KMS-11 (cell line): ENCODE measurements at regions not wholly inside any gene's neighbourhood (a gene's known extent, or its start where the extent isn't known, plus 50 kb on each side); places are given as distances from the start of the nearest gene placed in this dataset.

Experiments
- H2AFZ ChIP-seq: fragments of 200-600 bp; sonication (generic); 2 replicates; pipeline ENCODE4 v1.6.1; 2016; ENCODE audit warnings: antibody characterized with exemption, mixed run types, low read depth
- H3K27ac ChIP-seq: fragments of 200-600 bp; sonication (generic); 2 replicates; pipeline ENCODE4 v1.6.1; 2016; ENCODE audit warnings: mild to moderate bottlenecking, mixed run types
- H3K27me3 ChIP-seq: fragments of 200-600 bp; sonication (generic); 2 replicates; pipeline ENCODE4 v1.6.1; 2017; ENCODE audit warnings: mild to moderate bottlenecking, low read depth, mixed run types, moderate library complexity; ENCODE audit not compliant: insufficient read depth
- H3K36me3 ChIP-seq: fragments of 200-600 bp; sonication (generic); 2 replicates; pipeline ENCODE4 v1.6.1; 2017; ENCODE audit warnings: mild to moderate bottlenecking, mixed run types; ENCODE audit not compliant: insufficient read depth
- H3K4me1 ChIP-seq: fragments of 200-600 bp; sonication (generic); 2 replicates; pipeline ENCODE4 v1.6.1; 2016; ENCODE audit warnings: mild to moderate bottlenecking, low read depth, mixed run types; ENCODE audit not compliant: poor library complexity, severe bottlenecking
- H3K4me2 ChIP-seq: fragments of 200-600 bp; sonication (generic); 2 replicates; pipeline ENCODE4 v1.7.0; 2016; ENCODE audit warnings: mild to moderate bottlenecking, mixed run types
- H3K4me3 ChIP-seq: fragments of 200-600 bp; sonication (generic); IDR thresholded peaks from 2 replicates; pipeline ENCODE4 v1.6.1; 2017; ENCODE audit warnings: low read depth, low read length, mixed read lengths; ENCODE audit not compliant: insufficient read depth
- H3K79me2 ChIP-seq: fragments of 200-600 bp; sonication (generic); 2 replicates; pipeline ENCODE4 v1.6.1; 2016; ENCODE audit warnings: low read depth, mixed run types; ENCODE audit not compliant: insufficient read depth
- H3K9ac ChIP-seq: fragments of 200-600 bp; sonication (generic); 2 replicates; pipeline ENCODE4 v1.6.1; 2016; ENCODE audit warnings: mild to moderate bottlenecking, mixed run types
- H4K20me1 ChIP-seq: fragments of 200-600 bp; sonication (generic); 2 replicates; pipeline ENCODE4 v1.6.1; 2016; ENCODE audit warnings: mild to moderate bottlenecking, mixed run types; ENCODE audit not compliant: insufficient read depth
- TF ChIP-seq, protein P1 (sequence below): fragments of 200-600 bp; sonication (generic); conservative IDR thresholded peaks from 2 replicates; pipeline ENCODE4 v1.6.1; 2017; ENCODE audit warnings: low read depth, mild to moderate bottlenecking, antibody characterized with exemption, low read length, moderate library complexity, mixed read lengths

DNA sequence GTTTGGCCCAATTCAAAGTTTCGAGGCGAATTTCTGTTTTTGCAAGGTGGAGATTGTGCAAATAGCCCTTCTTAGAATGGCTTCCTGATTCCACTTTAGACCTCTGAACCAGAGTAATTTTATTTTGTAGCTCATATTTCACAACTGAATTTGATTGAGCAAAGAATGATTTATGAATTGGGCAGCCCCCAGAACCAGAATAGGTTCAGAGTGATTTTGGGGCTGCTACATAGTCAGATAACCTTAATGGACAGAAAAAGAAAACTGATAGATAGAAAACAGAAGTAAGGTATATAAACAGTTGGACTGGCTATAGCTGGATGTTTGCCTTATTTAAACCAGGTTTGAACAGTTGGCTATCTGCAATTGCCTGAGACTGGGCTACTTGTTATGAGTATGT lies 156.6 kb downstream of the YIPF5 start:
- Histone ChIP-seq H3K9ac (no peak overlapping the region), H3K4me2 (no peak overlapping the region), H3K4me1 (no peaks in the 10 kb centered on the region), H3K27ac (no peak overlapping the region), H3K4me3 (no peak overlapping the region), H4K20me1 (no peaks in the 10 kb centered on the region), H3K27me3 (no peaks in the 10 kb centered on the region), H2AFZ (no peak overlapping the region), H3K79me2 (no peaks in the 10 kb centered on the region), H3K36me3 (no peaks in the 10 kb centered on the region)
- TF ChIP-seq, protein P1, sequence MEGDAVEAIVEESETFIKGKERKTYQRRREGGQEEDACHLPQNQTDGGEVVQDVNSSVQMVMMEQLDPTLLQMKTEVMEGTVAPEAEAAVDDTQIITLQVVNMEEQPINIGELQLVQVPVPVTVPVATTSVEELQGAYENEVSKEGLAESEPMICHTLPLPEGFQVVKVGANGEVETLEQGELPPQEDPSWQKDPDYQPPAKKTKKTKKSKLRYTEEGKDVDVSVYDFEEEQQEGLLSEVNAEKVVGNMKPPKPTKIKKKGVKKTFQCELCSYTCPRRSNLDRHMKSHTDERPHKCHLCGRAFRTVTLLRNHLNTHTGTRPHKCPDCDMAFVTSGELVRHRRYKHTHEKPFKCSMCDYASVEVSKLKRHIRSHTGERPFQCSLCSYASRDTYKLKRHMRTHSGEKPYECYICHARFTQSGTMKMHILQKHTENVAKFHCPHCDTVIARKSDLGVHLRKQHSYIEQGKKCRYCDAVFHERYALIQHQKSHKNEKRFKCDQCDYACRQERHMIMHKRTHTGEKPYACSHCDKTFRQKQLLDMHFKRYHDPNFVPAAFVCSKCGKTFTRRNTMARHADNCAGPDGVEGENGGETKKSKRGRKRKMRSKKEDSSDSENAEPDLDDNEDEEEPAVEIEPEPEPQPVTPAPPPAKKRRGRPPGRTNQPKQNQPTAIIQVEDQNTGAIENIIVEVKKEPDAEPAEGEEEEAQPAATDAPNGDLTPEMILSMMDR, result no peak

DNA sequence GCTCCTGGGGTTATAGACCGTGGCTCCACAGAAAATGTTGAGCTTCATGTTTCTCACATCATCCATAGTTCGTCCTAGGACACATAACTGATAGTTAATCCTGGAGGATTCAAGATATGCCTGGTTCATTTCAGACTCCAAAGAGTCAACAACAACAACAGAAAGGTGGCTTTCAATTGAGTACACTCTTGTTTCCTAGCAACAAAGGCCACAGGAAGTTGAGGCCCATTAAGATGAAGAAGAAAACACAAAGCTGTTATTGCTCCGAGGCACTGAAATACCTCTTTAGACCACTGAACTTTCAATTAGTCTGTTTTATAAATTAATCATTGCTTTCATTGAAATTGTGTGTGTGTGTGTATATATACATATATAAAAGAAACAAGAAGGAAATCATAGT lies 154.5 kb downstream of the YIPF5 start:
- Histone ChIP-seq H3K27ac (no peak overlapping the region), H3K27me3 (no peaks in the 10 kb centered on the region), H3K79me2 (no peaks in the 10 kb centered on the region), H3K4me1 (no peaks in the 10 kb centered on the region), H3K36me3 (no peaks in the 10 kb centered on the region), H4K20me1 (no peaks in the 10 kb centered on the region), H3K4me2 (no peak overlapping the region), H2AFZ (no peak overlapping the region), H3K9ac (no peak overlapping the region), H3K4me3 (no peak overlapping the region)
- TF ChIP-seq, protein P1, result no peak

DNA sequence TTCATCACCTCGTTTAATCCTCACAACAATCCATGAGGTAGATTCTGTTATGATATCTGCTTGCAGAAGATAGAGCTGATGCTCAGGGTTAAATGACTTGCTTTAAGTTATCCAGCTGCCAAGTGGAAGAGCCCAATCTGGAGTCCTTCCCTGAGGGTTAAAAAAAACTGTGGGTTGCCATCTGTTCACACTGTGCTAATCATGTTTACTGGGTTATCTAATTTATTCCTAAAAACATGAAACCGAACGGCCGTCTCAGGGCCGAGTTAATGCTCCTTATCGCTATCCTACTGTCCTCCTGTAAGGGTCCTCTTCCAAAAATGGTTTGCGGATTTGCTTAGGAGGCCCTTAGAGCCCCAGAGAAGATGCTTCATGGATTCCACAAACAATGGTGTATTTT lies 153.3 kb downstream of the YIPF5 start:
- Histone ChIP-seq H3K4me2 (no peak overlapping the region), H3K27me3 (no peaks in the 10 kb centered on the region), H2AFZ (no peak overlapping the region), H3K79me2 (no peaks in the 10 kb centered on the region), H3K4me1 (no peaks in the 10 kb centered on the region), H3K9ac (no peak overlapping the region), H3K36me3 (no peaks in the 10 kb centered on the region), H3K4me3 (no peak overlapping the region), H4K20me1 (no peaks in the 10 kb centered on the region), H3K27ac (no peak overlapping the region)
- TF ChIP-seq, protein P1, result no peak

DNA sequence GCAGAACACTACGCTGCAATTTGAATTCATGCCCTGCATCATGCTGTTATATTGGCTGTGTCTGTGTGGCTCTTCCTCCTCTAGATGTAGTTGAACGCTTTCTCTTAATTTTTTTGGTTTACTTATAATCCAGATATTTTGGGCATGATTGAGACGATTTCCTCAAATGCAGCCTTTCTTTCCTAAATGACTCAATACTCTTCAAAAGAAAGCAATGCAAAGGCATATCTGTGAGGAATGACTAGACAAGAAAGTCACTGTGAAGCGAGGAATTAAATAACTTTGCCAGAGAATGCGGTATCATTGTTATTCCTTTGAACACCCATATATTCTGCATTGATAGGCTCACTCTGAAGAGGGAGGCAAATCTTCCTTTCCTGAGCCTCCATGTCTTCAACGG lies 152.8 kb downstream of the YIPF5 start:
- Histone ChIP-seq H3K27ac (no peak overlapping the region), H3K4me3 (no peak overlapping the region), H3K79me2 (no peaks in the 10 kb centered on the region), H3K9ac (no peak overlapping the region), H3K36me3 (no peaks in the 10 kb centered on the region), H3K4me1 (no peaks in the 10 kb centered on the region), H2AFZ (no peak overlapping the region), H3K4me2 (no peak overlapping the region), H4K20me1 (no peaks in the 10 kb centered on the region), H3K27me3 (no peaks in the 10 kb centered on the region)
- TF ChIP-seq, protein P1, result no peak

DNA sequence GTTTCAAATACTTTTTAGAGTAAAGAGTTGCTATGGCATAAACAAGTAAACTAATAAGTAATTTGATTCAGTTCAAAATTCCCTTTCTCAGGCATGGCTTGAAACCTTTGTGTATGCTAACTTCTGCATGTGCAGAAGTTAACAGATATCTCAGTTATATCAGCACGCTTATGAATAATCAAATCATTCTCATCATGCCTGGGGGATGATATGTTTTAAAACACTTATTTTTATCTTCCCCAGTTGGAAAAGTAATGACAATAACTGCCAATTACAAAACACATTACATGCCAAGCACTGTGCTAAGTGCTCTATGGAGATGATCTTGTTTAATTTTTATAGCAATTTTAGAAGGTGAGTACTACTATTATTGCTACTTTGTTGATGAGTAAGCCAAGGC lies 146.4 kb downstream of the YIPF5 start:
- Histone ChIP-seq H3K36me3 (no peaks in the 10 kb centered on the region), H3K4me3 (no peak overlapping the region), H2AFZ (no peak overlapping the region), H3K4me2 (no peak overlapping the region), H3K4me1 (no peaks in the 10 kb centered on the region), H3K27ac (no peak overlapping the region), H3K79me2 (no peaks in the 10 kb centered on the region), H4K20me1 (no peaks in the 10 kb centered on the region), H3K9ac (no peak overlapping the region), H3K27me3 (no peaks in the 10 kb centered on the region)
- TF ChIP-seq, protein P1, result no peak
